ENCODE measurements at regions not wholly inside any gene's neighbourhood (a gene's known extent, or its start where the extent isn't known, plus 50 kb on each side); places are given as distances from the start of the nearest gene placed in this dataset.

GRCh38 chr6:158895661-158896060 lies 76.5 kb upstream of the EZR start:
- FAIRE-seq (no peak), DNase-seq (ENCODE audit: low read depth in 1 of 2, low spot score in 2 of 2) (no peak)
- no peaks in the 10 kb centered on the region for H3K36me3 ChIP-seq (ENCODE audit: control insufficient read depth in 2 of 4, insufficient read depth in 4 of 4, low read length in 3 of 4)
- H4K91ac ChIP-seq (replicated peaks; ENCODE audit: insufficient read length, low read length), result peak overlapping the region; percentile 38
- no peaks in the 10 kb centered on the region for H3K27me3 ChIP-seq (replicated peaks in 1 of 4; ENCODE audit: control insufficient read depth in 3 of 4, extremely low read depth in 1 of 4, insufficient read depth in 3 of 4, low read length in 3 of 4)
- H2BK15ac ChIP-seq (ENCODE audit: low read length), result 0 out of 2 replicates have a peak overlapping the region, but pooled peaks have one; percentile 55
- ChIA-PET POLR2A (ENCODE audit: partially characterized antibody) (interaction anchor here (0.9 to 3.0 kb wide), 4 partner anchors 12 to 28 kb away, joined by 3 to 12 read pairs (median 8); no protein-coding TSS in a partner anchor), CTCF (ENCODE audit: partially characterized antibody) (interaction anchor here (1.0 to 1.9 kb wide), 5 partner anchors 12 to 102 kb away, joined by 3 to 8 read pairs (median 3); no protein-coding TSS in a partner anchor)
- H3K23ac ChIP-seq (ENCODE audit: insufficient read length), result no peak overlapping the region
- no peak overlapping the region for H2AFZ ChIP-seq (ENCODE audit: low read length)
- peak overlapping the region; percentile 20; the same call in 1 of the 2 replicates for H2BK5ac ChIP-seq (ENCODE audit: low read depth, low read length)
- no peak overlapping the region for H3K14ac ChIP-seq (ENCODE audit: insufficient read length)
- H3K4me1 ChIP-seq (replicated peaks in 1 of 4; ENCODE audit: control insufficient read depth in 3 of 4, insufficient read depth in 4 of 4, low read length in 3 of 4), result peaks cover 0 to 11% (median 0%) of the 10 kb centered on the region in 4 experiments; a peak in 3 of 7 replicates
- WGBS, 2 experiments (ENCODE audit: extremely low coverage in 1 of 2, insufficient coverage in 1 of 2, insufficient read length in 1 of 2, insufficient replicate concordance in 2 of 2, low coverage in 1 of 2, low lambda C conversion rate in 2 of 2, missing lambda C conversion rate in 1 of 2), result 93% methylated on average over 5 of the region's 5 CpGs; no CpG with 5 or more reads in 1 of the 2 experiments
- peak overlapping the region; percentile 98 for H2BK12ac ChIP-seq (ENCODE audit: low read depth, low read length)
- H3K27ac ChIP-seq (ENCODE audit: low read depth, low read length), result no peak overlapping the region
- H3K4me3 ChIP-seq (ENCODE audit: extremely low read depth in 1 of 4, insufficient read depth in 2 of 4, low read depth in 3 of 4, low read length in 4 of 4), result no peak overlapping the region
- no peaks in the 10 kb centered on the region for H4K20me1 ChIP-seq (replicated peaks in 1 of 2; ENCODE audit: control insufficient read depth in 1 of 2, insufficient read depth in 2 of 2, low read length in 2 of 2)
- H3K23me2 ChIP-seq (ENCODE audit: low read depth, low read length), result no peaks in the 10 kb centered on the region
- H3K4ac ChIP-seq (replicated peaks; ENCODE audit: insufficient read length, low read depth, low read length), result no peak overlapping the region
- peak overlapping the region; percentile 74; the same call in 1 of the 2 replicates for H2BK20ac ChIP-seq (ENCODE audit: low read length)
- no peak overlapping the region for H4K8ac ChIP-seq (ENCODE audit: extremely low read depth, insufficient read depth, low read length)
- H3K4me2 ChIP-seq (ENCODE audit: insufficient read depth in 1 of 2, low read depth in 2 of 2, low read length in 2 of 2), result no peak overlapping the region
- H4K5ac ChIP-seq (ENCODE audit: insufficient read length, low read depth, low read length), result no peak overlapping the region
- no peak overlapping the region for H2BK120ac ChIP-seq (replicated peaks; ENCODE audit: low read depth, low read length)
- H3K9me3 ChIP-seq (ENCODE audit: insufficient read depth in 2 of 2, low read depth in 1 of 2, low read length in 1 of 2), result no peaks in the 10 kb centered on the region
- H3K79me1 ChIP-seq (ENCODE audit: low read depth, low read length), result no peaks in the 10 kb centered on the region
- no peak overlapping the region for H3K9ac ChIP-seq (replicated peaks in 1 of 4; ENCODE audit: extremely low read depth in 1 of 4, low read depth in 3 of 4, low read length in 3 of 4)
- H3K18ac ChIP-seq (ENCODE audit: extremely low read depth, low read length), result peak overlapping the region; percentile 24; the same call in 1 of the 2 replicates
- H3K79me2 ChIP-seq (ENCODE audit: control insufficient read depth in 1 of 2, insufficient read depth in 2 of 2, low read length in 2 of 2), result no peaks in the 10 kb centered on the region
- no peak overlapping the region for H3K56ac ChIP-seq (replicated peaks; ENCODE audit: insufficient read length, low read depth, low read length)
- H2AK5ac ChIP-seq (ENCODE audit: low read depth, low read length), result peak overlapping the region; percentile 82
- no peak for TF ChIP-seq CEBPB (IDR thresholded peaks at IDR 0.05; ENCODE audit: low read depth, low read length)
- TF ChIP-seq SRF (IDR thresholded peaks at IDR 0.05; ENCODE audit: low read depth, low read length), result no peak
- TF ChIP-seq KDM5A (IDR thresholded peaks at IDR 0.05; ENCODE audit: low read length), result no peak
- TF ChIP-seq YY1 (IDR thresholded peaks at IDR 0.05; ENCODE audit: low read depth, low read length), result no peak
- TF ChIP-seq MAFK (IDR thresholded peaks at IDR 0.05; ENCODE audit: low read depth, low read length), result no peak
- TF ChIP-seq E2F6 (IDR thresholded peaks at IDR 0.05), result no peak
- no peak for TF ChIP-seq CTBP2 (IDR thresholded peaks at IDR 0.05; ENCODE audit: borderline replicate concordance, insufficient read depth, insufficient read length, low read length)
- TF ChIP-seq SIRT6 (IDR thresholded peaks at IDR 0.05; ENCODE audit: low read length), result no peak
- no peak for TF ChIP-seq TAF1 (IDR thresholded peaks at IDR 0.05; ENCODE audit: low read depth, low read length)
- no peak for TF ChIP-seq SIX5 (IDR thresholded peaks at IDR 0.05; ENCODE audit: low read depth, low read length)
- no peak for TF ChIP-seq MAX (IDR thresholded peaks at IDR 0.05)
- TF ChIP-seq ASH2L (IDR thresholded peaks at IDR 0.05; ENCODE audit: low read length), result no peak
- no peak for TF ChIP-seq TEAD4 (IDR thresholded peaks at IDR 0.05; ENCODE audit: low read depth, low read length)
- TF ChIP-seq POLR2AphosphoS5 (IDR thresholded peaks at IDR 0.05; ENCODE audit: low read depth, low read length), result no peak
- no peak for TF ChIP-seq KDM1A (IDR thresholded peaks at IDR 0.05; ENCODE audit: borderline replicate concordance, low read length)

Data from H1 (cell line).